HT1080 (cell line): ENCODE measurements at regions not wholly inside any gene's neighbourhood (a gene's known extent, or its start where the extent isn't known, plus 50 kb on each side); places are given as distances from the start of the nearest gene placed in this dataset.

Experiments used
- DNase-seq: peaks from one replicate; pipeline ENCODE4 v3.0.0-alpha.2; 2015; ENCODE audit warnings: low read depth

DNA sequence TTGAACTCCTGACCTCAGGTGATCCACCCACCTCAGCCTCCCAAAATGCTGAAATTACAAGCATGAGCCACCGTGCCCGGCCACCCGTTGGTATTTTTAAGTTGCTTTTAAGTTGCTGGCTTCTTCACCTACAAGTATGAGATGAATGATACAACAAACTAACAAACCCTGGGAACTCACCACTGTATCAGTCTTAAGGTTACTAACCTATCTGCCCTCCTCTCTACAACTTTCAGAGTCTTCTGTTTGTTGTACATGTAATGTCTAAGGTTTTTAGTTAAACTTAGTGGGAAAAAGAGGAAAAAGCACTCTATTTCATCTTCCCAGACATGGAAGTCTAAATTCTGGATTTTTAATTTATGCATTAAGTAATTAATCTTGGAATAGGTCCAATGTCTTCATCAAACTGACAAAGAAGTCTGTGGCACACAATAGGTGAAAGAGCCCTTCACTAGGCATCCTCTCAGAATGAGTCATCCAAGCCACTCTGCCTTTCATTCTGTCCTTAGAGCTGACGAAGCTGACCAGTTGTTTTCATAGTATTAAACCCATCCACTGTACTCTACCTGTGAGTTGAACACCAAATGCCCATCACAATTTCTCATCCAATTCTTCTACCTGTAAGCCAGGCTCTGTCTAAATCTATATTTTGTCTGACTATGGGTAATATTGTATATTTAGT is 936.1 kb downstream of the TUSC7 start:
- DNase-seq: peak; percentile 72

DNA sequence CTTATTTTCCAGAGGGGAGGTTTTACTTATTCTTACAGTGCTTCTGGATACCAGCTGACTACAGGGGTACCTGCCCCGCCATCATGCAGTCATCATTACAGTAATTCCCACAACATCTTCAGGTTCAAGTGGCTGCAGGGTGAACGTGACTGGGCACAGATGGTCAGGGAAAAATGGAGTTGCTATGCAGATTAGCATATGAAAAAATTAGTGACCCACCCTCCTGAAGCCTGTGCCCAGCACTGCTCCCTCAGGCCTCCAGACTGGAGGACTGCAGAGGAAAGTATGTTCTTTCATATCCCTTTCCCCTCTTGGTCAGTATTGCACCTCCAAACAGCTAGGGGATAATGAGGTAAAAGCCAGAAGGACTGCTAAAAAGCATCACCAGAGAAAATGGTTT is 937.9 kb downstream of the TUSC7 start:
- DNase-seq: no peak

DNA sequence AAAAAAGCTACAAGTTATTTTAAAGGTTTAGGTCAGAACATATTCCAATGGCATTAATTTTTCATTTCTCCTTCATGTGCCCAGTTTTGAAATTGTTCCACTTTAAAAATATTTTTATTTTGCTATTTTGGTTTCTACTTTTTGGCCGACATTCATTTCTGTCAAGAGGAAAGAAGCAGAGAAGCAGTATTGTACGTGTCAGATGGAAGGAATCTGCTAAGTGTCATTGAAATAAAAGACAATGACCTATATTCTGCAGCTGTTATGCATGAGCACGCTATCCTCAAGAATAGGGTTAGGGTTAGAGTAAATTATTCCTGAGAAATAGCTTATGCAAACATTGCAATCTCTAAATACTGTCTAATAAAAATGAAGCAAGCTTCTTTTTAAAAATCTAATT is 941.7 kb downstream of the TUSC7 start:
- no peak for DNase-seq

DNA sequence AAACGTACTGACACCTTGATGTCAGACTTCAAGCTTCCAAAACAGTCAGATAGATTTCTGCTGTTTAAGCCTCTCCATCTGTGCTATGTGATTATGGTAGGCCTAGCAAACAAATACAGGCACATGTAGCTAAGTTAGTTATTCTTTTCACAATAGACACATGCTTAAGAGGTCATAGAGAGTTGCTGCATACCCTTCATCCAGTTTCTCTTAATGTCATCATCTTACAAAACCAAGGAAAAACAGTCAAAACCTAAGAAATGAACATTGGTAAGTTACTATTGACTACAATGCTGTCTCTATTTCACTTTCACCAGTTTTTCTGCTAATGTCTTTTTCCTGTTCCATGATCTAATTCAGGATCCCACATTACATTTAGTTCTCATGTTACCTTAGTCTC is 946.8 kb downstream of the TUSC7 start:
- DNase-seq: no peak

DNA sequence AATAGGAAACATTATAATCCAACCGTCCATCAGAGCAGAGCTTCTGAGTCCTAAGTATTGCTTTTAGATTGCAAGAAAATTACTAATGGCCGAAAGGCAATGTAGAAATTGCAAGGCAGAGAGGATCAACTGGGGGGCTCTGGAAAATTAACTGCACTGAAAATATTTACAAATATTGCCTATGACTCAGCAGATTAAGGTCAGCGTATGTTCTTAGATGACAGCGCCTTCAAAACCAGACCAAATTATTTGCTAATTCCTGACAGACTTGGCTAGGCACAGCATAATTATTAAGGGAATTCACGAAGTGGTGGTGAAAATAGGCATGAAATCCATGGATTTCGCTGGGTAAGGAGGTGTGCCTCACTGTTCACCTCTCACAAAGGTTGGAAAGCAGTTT is 947.7 kb downstream of the TUSC7 start:
- DNase-seq: no peak

DNA sequence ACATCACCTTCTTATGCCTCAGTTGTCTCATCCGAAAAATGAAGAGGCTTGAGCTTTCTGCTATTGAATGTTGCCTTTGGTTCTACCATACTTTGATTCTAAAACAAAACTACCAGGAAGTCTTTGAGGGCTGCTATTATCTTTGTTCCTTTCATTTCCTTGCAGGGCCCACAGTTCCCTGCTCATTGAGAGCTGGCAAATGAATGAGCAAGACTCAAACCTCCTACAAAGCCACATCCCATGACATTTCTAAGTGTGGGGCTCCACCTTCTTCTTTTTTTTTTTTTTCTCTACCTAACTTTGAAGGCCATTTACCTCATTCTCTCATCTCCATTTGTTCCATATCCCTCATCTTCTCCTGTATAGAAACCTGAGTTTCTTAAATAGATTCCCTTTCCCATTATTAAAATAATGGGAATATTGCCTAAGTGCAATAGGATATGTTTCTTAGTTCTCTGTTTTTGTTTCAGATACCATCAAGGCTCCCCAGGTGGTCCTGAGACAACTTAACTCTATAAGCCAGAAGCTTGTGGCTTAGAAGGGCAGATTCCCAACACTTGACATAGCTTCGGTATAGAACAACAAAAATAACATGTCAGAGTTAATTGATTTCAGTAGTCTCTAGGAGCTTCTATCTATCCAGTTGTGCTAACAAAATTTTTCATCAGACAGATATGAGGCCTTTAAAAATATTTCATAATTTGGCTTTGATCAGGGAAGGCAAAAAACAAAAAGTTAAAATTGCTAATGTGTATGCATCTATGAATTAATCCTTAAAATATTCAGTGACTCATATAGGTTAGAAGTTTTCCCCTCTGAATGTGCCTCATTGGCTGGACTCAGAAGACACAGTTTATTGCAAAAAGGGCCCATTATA is 951.6 kb downstream of the TUSC7 start:
- peak; percentile 68 for DNase-seq

DNA sequence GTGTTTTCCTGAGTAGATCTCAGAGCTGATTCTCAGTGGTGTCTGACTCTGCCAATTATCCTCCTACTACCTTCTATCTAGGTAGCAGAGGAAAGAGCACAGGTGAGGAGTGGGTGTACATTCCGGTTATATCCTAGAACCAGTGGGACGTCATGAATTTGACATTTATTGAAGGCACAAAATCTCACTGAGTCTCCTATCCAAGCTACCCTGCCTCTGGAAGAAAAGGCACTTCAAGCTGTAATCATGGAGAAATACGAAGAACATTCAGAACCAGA is 952.2 kb downstream of the TUSC7 start:
- DNase-seq: no peak

DNA sequence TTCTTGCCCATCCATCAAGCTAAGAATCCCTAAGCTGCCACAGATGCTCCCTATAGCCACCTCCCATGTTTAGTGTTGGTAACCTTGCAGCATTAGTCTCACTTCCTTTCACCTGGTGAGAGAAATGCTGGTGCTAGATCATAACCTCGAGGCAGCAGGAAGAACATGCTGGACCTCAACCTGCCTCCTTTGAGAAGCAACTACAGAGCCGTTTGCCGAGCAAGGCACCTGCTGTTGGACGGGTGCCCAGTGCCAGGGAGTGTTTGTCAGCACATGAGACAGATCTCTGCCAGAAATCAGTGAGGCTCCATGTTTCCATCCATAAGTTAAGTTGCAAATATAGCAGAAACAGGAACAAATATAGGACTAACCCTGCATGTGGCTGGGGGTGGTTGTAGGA is 955.7 kb downstream of the TUSC7 start:
- no peak for DNase-seq

DNA sequence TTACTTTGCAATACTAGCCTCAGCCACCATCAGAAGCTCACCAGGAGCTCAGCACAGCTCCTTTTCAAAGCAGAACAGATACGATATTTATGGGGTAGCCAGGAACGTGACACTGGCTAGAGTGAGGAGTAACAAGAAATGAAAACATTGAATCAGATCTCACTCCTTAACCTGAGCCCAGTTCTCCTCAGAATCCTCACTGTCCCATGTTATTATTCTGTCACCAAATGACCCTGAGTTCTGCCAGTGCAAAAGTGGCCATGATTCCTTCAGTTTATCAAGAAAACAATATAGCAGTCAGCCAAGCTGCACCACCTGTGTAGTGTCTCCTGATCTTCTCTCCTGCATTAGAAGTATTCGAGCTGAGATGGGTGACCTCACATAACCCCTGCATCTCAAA is 956.7 kb downstream of the TUSC7 start:
- no peak for DNase-seq

DNA sequence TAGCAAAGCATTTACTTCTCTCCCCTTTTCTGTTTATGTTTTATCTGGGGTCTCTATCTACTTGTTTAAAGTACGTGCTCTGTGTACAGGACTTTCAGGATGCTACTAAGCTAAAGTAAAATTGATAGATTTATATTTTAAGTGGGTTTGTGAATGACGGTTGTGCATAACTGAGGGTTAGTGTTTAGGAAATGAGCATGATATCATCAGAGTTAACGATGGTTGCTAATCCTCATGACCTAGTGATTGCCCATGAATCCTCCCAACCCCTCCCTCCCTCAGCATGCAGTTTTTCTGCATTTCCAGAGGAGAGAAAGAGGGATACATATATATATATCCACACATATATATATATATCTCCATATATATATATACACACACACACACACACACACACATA is 957.2 kb downstream of the TUSC7 start:
- no peak for DNase-seq

DNA sequence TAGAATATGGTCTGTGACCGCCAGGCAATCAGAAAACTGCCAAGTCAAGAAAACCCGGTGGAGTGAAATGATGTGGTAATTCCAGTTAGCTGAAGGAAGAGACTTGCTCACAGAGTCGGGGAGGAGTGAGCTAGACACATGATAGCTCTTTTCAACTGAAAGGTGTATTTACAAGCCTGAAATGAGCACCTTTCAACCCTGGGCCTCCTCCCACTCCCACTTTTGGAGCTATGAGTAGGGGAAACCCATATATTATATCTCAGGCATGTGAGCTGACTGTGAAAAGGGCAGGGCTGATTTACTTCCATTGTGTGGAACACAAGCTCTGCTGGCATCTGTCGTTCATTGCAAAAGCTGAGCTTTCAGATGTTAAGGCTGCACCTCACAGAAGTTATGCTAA is 960.2 kb downstream of the TUSC7 start:
- no peak for DNase-seq

DNA sequence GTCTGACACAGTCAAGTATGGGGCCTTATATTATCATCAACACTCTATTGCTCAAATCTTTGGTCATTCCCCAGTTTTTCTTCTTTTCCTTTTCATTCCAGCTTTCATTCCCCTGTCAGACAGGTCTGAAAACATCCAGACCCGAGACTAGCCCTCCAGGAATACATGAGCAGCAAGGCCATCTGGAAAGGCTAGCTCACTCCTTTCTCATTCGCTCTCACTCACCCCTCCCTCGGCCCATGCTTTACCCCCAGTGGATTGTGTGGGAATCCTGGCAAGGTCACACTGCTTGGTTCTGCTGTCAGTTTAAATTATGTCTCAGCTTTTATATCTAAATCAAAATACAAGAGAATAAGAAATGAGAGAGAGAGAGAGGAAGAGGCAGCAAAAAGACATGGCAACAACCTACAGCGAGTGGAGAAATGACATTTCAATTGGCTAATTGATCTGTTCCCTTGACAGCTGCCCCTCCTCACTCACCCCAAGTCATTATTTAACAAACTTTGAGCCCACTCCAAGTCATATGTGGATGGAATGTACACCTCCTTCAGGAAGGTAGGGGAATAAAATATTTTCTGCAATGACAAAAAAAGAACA is 962.2 kb downstream of the TUSC7 start:
- no peak for DNase-seq

DNA sequence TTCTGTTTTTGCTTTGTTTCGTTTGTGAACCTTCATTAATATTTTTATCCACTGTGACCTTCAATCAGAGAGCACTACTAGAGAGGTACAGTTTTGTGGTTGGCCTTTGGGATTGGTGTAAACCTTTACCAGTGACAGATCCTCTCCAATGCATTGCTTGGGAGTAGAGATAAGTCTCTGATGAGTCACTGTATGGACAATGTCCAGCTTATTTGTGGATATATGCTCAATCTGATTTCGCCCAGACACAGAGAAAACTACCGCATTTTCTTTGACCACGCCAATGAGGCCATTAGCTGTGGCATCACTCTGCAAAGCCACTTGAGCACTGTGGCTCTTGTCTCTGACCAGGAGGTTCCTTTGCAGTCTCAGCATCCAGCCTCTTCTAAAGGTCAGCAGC is 964.7 kb downstream of the TUSC7 start:
- DNase-seq: peak; percentile 24

DNA sequence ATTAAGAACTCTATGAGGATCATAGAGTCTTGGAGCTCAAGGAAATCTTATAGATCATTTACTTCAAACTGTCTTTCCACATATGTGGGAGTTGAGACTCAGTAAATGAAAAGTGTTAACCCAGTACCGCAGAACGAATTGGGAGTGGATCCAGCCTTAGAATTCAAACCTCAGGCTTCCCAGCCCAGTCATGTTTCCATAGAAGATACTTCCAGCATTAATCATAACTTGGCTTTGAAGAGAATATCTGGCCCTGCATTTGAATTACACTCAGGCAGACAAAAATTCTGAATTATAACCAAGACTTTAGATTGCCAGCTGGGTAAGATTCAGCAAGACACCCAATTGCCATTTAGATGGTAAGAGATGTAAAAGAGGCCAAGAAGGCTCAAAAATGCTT is 972.0 kb downstream of the TUSC7 start:
- DNase-seq: peak; percentile 75

DNA sequence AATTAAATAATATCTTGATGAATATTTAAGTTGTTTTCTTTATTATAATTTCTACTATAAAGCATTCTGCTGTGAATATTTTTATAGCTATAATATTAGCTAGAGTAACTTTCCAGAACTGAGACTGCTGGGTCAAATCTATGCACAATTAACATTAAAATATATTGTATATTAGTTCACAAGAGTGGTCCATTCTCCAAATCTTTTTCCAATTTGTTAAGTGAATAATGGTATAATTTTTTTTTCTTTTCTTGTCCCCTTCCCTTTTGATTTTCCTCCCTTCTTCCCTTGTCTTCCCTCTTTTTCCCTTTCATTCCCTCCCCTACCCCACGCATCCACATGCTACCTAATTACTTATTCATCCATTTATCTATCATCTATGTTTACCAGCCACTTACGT is 977.5 kb downstream of the TUSC7 start:
- no peak for DNase-seq

DNA sequence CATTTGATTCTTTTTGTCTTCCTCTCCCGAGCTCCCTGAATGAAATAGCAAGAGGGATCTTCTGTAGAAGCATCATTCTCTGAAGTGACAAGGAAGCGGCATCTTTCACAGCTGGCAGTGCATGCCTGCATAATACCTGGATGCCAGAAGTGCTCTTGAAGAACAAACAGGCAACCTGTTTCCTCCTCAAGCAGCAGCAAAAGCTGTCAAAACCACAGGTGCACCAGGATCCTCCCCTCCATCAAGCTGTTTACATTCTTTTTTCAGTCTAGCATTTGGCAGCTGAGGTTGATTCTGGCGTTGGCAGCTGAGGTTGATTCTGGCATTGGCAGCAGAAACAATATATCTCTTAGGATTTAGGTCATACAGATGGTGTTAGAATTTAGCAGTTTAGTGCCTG is 979.0 kb downstream of the TUSC7 start:
- DNase-seq: no peak

DNA sequence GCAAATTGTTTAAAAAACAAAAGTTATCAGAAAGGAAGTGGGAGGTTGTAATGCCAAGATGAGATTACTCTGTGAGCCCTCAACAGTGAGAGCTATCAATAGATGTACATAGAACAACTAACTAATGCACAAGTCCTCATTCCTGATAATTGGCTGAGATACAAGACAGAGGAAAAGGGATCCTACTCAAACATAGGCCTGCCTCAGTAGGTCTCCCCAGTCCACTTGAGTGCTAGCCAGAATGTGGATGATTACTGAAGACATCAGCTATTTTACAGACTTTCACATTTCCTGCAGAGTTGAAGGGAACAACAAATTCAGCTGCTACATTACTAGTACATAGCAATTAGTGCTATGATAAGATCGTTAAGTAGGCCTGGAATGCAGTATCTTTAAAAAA is 981.9 kb downstream of the TUSC7 start:
- DNase-seq: no peak

DNA sequence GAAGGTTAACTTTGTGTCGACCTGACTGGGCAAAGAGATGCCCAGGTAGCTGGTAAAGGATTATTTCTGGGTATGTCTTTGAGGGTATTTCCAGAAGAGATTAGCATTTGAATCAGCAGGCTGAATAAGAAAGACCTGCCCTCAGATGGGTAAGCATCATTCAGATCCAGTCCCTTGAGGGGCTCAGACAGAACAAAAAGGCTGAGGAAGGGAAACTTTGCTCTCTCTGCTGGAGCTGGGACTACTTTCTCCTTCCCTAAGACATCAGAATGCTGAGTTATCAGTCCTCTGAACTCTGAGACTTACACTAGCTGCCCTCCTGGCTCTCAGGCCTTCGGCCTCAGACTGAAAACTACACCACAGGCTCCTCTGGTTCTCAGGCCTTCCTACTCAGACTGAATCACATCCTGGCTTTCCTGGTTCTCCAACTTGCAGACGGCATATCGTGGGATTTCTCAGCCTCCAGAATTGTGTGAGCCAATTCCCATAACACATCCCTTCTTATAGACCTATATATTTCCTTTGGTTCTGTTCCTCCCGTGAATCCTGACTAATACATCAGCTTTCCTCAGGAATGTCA is 982.9 kb downstream of the TUSC7 start:
- peak; percentile 94 for DNase-seq

DNA sequence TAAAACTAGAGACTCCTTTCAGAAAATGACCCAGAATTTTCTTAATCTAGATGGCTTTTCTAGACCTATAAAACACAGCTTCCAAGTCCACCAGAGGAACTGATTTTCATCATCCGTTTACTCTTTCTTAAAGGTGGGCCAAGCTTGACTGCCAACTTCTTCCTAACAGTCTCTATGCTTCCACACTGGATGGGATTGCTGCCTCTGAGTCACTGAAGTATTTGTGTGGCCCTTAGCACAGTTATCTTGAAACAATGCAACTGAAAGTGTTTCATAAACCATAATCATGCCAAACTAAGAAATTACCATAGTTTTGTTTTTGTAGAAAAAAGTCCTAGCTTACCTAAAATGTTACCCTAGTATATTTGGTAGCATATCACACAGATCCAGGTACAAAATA is 985.7 kb downstream of the TUSC7 start:
- peak; percentile 39 for DNase-seq

DNA sequence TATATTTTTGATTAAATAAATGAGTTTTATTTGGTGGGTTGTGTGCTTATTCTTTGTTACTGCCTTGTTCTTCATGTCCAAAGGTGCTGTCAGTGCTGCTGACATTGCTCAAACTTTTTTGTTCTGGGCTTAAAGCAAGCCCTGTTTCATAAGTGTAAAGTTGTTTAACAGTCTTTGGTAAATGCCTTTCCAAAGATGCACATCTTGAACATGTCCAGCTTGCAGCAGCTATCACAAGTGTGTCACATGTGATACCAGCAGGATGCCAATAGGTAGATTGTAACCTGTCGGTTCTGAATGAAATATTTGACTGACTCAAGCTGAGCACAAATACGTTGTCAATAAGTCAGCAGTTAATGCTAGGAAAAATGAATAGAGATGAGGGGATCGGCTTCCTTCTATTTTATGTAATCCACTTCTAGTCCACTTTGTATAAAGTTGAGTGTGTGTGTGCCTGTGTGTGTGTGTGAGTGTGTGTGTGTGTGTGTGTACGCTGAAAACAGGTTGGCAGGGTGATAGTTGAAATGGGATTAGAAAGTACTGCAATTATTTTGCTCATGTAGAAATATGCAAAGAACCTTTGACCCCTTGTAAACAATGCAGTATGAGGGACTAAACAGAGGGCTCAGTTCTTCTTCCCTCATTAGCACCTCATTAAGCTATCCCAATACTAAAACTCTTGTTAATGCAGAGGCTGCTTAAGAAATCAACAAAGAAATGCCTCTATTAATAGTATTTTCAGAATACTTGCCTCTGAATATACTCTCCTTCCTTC is 986.5 kb downstream of the TUSC7 start:
- DNase-seq: no peak

DNA sequence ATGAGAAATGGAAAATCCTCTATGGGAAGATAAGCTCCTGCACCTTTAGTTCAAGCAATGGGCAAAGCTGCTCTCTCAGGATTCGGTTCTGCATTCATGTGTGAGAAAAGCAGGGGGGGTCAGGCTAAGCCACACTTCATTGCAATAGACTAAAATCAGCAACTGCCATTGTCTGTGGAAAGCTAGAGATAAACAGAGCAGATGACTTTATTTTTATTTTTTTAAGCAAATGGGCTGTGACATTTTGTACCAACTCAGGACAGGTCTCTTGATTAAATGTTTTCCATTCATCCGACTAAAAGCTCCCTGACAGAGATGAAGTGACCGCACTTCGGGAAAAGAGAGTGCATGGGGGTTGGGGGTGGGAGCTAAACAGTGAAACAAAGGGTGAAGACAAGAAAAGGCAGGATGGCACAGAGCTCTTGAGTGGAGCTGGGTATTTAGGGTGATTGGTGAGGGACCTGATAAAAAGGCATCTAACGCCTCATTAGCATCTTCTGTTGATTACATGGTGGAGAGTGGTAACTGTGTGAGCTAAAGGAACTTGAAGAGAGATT is 987.4 kb downstream of the TUSC7 start:
- DNase-seq: no peak
